EH (cell line): ENCODE measurements at regions not wholly inside any gene's neighbourhood (a gene's known extent, or its start where the extent isn't known, plus 50 kb on each side); places are given as distances from the start of the nearest gene placed in this dataset.
"Not testable (repeated sequence)": the region's sequence is repeated elsewhere in the genome, so short reads cannot be mapped to it uniquely, and the experiment has no call there.

Experiments
- DNase-seq: peaks from one replicate; pipeline ENCODE4 v3.0.0-alpha.2; 2015; ENCODE audit warnings: low read depth

DNA sequence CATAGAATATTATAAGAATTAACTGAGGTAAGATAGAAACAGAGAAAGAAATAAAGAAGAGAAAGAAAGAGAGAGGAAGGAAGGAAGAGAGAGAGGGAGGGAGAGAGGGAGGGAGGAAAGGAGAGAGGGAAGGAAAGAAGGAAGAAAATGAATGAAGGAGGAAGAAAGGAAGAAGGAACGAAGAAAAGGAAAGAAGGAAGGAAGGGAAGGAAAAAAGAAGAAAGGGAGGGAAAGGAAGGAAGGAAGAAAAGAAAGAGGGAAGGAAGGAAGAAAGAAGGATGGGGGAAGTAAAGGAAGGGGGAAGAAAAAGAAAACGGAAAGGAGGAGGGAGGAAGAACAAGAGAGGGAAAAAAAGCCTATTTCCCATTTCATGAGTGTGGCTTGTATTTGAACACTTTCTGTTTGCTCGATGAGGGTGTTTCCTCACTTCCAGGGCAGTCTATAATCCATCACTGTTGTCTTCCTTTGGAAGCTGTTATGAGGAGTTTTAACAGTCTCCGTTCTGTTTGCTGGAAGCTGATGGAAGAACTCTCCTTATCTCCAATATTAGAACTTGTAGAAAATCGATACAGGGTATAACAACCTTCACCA is 402.4 kb downstream of the TMEM114 start:
- DNase-seq, result no peak

- DNase-seq, result no peak
Observed at GRCh38 chr16:8184854-8185253, 405.5 kb downstream of the TMEM114 start.

DNA sequence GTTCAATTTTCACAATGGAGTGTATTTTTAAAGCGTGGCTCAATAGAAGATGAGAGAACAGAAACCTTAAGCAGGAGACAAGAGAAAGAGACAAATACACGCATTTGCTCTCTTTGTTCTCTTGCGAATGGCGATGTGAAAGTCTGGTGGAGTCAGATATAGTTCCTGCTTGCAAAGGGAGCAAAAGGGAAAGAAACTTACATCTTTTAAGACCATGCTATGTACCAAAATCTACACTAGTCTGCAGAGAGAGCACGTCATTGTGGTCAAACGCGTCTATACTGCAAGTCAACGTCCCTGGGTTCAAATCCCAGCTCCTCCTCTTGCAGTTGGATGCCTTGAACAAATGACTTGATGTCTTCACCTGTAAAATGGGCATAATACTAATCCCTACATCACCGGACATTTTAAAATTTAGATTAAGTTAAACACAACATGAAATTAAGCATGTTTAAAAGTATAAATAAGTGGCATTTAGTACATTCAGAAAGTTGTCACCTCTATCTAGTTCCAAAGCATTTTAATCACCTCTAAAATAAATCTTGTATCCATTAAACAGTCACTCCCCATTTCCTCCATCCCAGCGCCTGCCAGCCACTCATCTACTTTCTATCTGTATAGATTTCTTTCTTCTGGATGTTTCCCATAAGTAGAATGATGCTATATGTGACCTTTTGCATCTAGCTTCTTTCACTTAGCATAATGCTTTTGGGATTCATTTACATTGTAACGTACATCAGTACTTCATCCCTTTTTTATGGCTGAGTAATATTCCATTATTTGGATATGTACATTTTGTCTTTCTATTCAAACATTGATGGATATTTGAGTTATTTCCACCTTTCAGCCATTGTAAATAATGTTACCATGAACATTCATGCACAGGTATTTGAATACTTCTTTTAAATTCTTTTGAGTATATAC is 406.9 kb downstream of the TMEM114 start:
- DNase-seq, result no peak

DNA sequence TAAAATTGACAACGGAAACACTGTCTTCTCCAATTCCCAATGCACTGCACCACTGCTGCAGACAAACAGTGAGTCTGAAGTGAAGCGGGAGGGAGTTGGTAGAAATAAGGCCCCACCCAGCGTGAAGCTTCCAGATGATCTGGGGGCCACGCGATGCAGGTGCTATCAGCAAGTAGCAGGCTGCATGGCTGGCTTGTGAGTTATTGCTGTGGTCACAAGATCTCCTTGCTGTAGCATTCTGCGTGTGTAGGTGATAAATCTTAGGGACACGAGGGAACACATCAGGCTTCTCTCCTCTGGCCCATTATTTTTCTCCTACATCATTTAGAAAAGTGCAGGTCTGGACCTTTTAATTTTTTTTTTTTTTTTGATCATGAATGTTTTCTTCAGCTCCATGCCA is 407.6 kb downstream of the TMEM114 start:
- DNase-seq, result no peak

DNA sequence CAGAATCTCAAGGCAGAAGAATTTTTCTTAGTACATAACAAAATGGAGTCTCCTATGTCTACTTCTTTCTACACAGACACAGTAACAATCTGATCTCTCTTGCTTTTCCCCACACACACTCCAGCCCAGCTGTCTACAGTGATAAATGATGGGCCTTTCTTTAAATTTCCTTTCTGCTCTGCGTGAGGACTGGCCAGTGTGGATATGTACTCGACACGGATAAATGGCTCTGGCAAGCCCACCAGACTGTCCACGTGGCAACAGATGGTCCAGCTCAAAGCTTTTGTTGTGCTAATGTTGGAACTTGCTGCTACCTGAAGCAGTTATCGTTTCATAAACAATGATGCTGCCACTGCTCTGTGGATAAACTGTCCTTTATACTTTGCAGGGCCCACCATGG is 410.7 kb downstream of the TMEM114 start:
- no peak for DNase-seq

- no peak for DNase-seq
Observed at GRCh38 chr16:8178271-8178670, 412.0 kb downstream of the TMEM114 start.

DNA sequence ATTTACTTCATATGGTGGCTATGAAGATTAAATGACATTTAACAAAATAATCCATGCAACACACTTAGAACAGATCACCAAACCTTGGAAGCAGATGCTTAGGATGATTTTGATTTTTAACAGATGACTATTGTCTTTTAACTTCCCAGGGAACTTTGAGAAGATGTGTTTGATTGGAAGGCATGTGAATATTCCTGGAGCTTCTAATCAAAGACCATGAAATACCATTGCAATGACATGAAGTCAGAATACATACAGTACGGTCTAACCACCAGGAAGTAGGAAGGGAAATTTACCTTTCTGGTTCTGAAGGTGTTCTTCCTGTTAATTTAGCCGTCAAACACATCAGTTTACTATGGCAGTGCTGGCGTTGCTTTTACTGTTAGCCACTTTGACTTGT is 414.9 kb downstream of the TMEM114 start:
- DNase-seq, result no peak

GRCh38 chr16:8173111-8173644 is 417.1 kb downstream of the TMEM114 start:
- DNase-seq, result peak; percentile 16

DNA sequence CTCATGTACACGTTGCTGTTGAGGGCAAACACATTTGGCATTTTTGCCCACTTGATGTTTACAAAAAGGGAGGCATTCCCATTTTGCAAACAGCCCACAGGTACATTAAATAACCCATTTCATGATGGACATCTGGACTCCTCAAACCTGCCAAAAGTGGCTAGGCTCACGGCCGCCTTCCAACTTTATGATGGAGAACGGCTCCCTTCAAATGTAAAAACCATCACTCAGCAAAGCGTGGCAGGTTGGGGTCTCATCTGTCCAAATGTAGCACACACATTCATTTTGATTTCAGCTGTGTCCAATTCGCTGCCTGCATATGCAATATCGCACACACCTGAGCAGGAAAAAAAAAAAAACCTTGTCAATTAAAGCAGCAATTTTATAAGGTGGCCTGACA is 417.8 kb downstream of the TMEM114 start:
- DNase-seq, result no peak

DNA sequence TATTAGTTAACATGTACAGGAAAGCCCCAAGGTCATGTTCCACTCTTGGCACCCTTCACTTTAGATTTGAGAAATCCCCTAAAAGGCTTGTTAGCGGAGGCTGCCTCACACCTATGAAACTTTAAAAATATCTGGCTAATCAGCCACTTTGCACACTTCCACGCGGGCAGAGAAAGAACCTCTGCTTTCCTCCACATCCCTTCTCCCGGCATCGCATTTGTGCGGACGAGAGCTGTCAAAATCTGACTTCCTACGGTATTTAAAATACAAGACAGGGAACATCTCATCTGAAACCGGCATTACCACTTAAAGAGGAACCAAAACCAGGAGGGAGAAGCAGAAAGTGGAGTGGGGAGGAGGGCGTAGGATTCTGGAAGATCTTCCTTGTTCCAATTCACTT is 422.3 kb downstream of the TMEM114 start:
- DNase-seq, result no peak

- DNase-seq, result no peak
Observed at GRCh38 chr16:8167436-8167835, 422.9 kb downstream of the TMEM114 start.

DNA sequence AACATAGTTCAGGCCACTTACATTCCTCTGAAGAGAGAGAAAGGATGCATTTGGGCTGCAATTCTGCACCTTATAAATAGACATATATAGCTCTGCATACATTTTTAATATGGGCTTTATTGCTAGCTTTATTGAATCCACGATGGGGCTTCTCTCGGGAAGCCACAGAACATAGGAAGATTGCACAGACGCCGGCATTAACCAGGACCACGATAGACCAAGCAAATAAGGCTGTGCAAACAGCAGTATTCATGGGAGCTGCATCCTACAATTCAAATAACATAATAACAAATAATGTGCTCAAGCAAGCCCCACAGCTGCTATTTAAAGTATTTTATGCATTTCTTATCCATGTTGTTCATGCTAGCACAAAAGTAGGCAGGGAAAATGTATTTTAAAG is 432.3 kb downstream of the TMEM114 start:
- no peak for DNase-seq

GRCh38 chr16:8155275-8155674 is 435.0 kb downstream of the TMEM114 start:
- no peak for DNase-seq

- DNase-seq, result no peak
Observed at GRCh38 chr16:8146256-8147012, 443.9 kb downstream of the TMEM114 start.

- no peak for DNase-seq
Observed at GRCh38 chr16:8138666-8139065, 451.6 kb downstream of the TMEM114 start.

- DNase-seq, result no peak
Observed at GRCh38 chr16:8137606-8138005, 452.7 kb downstream of the TMEM114 start.

- DNase-seq, result no peak
Observed at GRCh38 chr16:8130197-8130596, 460.1 kb downstream of the TMEM114 start.

DNA sequence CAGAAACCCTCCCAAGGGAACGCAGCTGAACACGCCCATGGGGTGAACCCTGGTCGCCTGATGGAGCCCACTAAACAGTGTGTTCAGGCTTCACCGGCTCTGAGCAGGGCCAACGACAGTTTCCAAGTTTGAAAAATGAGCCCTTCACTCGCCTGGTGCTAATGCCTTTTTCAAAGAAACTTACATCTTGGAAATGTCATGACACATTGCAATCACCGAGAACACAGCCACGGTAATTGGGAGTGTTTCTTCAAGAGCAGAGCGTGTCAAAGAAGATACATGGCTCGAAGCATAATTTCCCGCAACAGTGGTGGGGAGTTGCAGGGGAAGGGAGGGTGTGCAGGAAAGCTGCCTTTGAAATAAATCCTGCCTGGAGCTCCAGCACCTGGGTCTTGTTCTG is 463.2 kb downstream of the TMEM114 start:
- no peak for DNase-seq

DNA sequence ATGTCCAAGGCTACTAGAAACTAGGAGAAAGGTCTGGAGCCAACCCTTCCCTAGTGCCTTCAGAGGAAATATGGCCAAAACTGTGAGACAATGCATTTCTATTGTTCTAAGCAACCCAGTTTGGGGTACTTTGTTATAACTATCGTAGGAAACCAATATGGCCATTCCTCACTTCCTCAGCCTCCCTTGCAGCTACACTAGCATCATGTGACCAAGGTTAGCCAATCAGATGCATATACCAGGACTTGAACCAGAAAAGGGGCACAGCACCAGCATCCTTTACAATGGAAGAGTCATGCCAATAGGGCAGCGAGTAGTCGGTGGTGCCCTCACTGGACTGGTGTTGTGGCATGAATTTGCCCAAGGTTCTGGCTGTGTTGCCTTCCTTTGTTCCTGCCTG is 464.0 kb downstream of the TMEM114 start:
- DNase-seq, result no peak

DNA sequence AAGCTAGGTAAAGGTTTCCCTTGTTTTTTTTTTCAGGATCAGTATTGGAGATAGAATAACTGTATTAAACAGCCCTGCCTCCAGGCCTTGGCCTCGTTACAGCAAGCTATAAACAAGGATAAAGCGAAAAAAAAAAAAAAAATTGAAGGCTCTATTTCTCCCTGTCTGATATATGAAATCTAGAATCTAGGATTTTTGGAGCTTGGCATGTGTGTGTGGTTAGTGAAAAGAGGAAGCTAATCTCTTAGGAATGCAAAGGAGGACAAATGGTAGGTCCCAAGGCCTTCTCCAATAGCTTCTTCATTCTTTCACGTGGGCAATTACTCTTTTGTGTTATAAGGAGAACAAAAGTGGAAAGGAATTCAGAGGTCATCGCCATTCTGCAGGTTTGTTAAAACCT is 470.3 kb downstream of the TMEM114 start:
- no peak for DNase-seq

DNA sequence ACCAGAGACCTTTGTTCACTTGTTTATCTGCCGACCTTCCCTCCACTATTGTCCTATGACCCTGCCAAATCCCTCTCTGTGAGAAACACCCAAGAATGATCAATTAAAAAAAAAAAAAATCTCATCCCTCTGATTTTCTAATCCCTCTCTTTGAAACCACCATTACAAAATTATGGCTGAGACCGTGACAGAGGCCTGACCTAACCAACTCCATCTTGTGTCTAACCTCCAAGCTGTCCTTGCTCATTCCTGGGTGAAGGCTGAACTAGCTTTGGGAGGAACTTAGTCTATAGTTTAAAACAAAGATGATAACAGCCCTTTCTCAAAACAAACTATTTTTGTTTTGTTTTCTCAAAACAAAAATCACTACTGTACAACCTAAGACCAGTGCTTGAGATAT is 474.5 kb downstream of the TMEM114 start:
- no peak for DNase-seq

DNA sequence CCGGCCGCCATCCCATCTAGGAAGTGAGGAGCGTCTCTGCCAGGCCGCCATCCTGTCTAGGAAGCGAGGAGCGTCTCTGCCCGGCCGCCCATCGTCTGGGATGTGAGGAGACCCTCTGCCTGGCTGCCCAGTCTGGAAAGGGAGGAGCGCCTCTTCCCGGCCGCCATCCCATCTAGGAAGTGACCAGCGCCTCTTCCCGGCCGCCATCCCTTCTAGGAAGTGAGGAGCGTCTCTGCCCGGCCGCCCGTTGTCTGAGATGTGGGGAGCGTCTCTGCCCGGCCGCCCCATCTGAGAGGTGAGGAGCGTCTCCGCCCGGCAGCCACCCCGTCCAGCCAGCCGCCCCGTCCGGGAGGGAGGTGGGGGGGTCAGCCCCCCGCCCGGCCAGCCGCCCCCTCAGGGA is 475.4 kb downstream of the TMEM114 start:
- DNase-seq, result not testable (repeated sequence)

- DNase-seq, result no peak
Observed at GRCh38 chr16:8113843-8114242, 476.5 kb downstream of the TMEM114 start.
